ENCODE measurements at regions not wholly inside any gene's neighbourhood (a gene's known extent, or its start where the extent isn't known, plus 50 kb on each side); places are given as distances from the start of the nearest gene placed in this dataset.

- in situ Hi-C loops (cut with MboI), result no loop called here
- Histone ChIP-seq H3K36me3 (ENCODE audit: control insufficient read depth in 2 of 2, insufficient read depth in 2 of 2, low read length in 1 of 2) (no peaks in the 10 kb centered on the region), H3K27ac (ENCODE audit: control insufficient read depth, insufficient read depth) (no peak overlapping the region), H3K4me3 (no peak overlapping the region), H4K20me1 (ENCODE audit: control insufficient read depth, insufficient read depth) (no peaks in the 10 kb centered on the region), H3K4me1 (ENCODE audit: control insufficient read depth, insufficient read depth, low read length) (no peaks in the 10 kb centered on the region), H3K79me2 (ENCODE audit: control insufficient read depth, insufficient read depth, low read length) (no peaks in the 10 kb centered on the region), H3K9ac (ENCODE audit: control insufficient read depth, insufficient read depth, low read length) (no peak overlapping the region), H3K4me2 (ENCODE audit: control insufficient read depth, insufficient read depth) (no peak overlapping the region), H3K27me3 (replicated peaks in 1 of 2; ENCODE audit: control insufficient read depth in 2 of 2, insufficient read depth in 2 of 2, low read length in 1 of 2) (no peaks in the 10 kb centered on the region), H2AFZ (ENCODE audit: control insufficient read depth, low read depth, low read length) (no peak overlapping the region), H3K9me3 (replicated peaks; ENCODE audit: control insufficient read depth, insufficient read depth, low read length) (no peaks in the 10 kb centered on the region)
- DNase-seq (ENCODE audit: low read depth, low spot score) (no peak), ATAC-seq (no peak), FAIRE-seq (no peak)
- ChIA-PET RAD21 (ENCODE audit: unreplicated experiment) (no interaction called here), CTCF (no interaction called here), SMC1A (ENCODE audit: uncharacterized antibody, unreplicated experiment) (interaction anchor here (0.7 kb wide), 1 partner anchor 364 kb away, joined by 4 read pairs; no protein-coding TSS in a partner anchor), POLR2A (no interaction called here)
- intact Hi-C loops (cut with micrococcal nuclease; ENCODE audit: unreplicated experiment), result no loop called here
- TF ChIP-seq MYC (IDR thresholded peaks at IDR 0.05; ENCODE audit: insufficient read depth, insufficient read length, insufficient replicate concordance, low read length, severe bottlenecking), result no peak
- TF ChIP-seq, protein P1, sequence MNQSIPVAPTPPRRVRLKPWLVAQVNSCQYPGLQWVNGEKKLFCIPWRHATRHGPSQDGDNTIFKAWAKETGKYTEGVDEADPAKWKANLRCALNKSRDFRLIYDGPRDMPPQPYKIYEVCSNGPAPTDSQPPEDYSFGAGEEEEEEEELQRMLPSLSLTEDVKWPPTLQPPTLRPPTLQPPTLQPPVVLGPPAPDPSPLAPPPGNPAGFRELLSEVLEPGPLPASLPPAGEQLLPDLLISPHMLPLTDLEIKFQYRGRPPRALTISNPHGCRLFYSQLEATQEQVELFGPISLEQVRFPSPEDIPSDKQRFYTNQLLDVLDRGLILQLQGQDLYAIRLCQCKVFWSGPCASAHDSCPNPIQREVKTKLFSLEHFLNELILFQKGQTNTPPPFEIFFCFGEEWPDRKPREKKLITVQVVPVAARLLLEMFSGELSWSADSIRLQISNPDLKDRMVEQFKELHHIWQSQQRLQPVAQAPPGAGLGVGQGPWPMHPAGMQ (IDR thresholded peaks at IDR 0.05; ENCODE audit: borderline replicate concordance), result no peak
- BruUV-seq (replicated peaks), result no TSS peak
Measured at GRCh38 chr7:119964065-119964464, 308.9 kb upstream of the KCND2 start.

DNA sequence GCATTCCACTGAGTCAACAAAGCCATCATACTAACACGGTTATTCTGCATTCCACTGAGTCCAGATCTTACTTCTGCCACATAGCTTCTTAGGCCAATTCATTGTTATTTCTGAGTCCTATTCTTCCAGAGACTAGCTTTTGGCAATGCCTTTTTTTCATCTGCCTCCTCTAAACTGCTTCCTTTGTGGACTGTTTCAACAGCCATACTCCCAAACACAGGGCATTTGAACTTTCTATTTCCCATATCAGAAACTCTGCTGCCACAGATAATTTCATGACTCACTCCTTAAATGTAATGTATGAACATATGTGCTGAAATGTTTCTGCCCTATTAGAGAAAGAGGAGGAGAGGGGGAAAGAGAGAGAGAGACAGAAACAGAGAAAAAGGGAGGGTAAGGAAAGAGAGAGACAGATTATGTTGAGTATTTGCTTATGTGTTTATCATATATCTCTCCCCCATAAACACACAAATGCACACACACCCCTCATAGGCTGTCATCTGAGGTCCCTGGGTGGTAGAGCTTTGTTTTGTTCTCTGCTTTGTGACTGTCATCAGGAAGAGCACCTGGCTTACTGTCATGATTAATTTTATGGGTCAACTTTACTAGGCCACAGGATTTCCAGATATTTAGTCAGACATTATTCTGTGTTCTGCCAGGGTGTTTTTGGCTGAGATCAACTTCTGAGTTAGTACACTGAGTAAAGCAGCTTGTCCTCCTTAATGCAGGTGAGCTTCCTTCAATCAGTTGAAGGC, 308.0 kb upstream of the KCND2 start:
- Histone ChIP-seq H3K4me2 (ENCODE audit: control insufficient read depth, insufficient read depth) (no peak overlapping the region), H3K4me3 (no peak overlapping the region), H3K9me3 (replicated peaks; ENCODE audit: control insufficient read depth, insufficient read depth, low read length) (no peaks in the 10 kb centered on the region), H3K79me2 (ENCODE audit: control insufficient read depth, insufficient read depth, low read length) (no peaks in the 10 kb centered on the region), H2AFZ (ENCODE audit: control insufficient read depth, low read depth, low read length) (no peak overlapping the region), H3K9ac (ENCODE audit: control insufficient read depth, insufficient read depth, low read length) (no peak overlapping the region), H3K27ac (ENCODE audit: control insufficient read depth, insufficient read depth) (no peak overlapping the region), H3K4me1 (ENCODE audit: control insufficient read depth, insufficient read depth, low read length) (no peaks in the 10 kb centered on the region), H3K36me3 (ENCODE audit: control insufficient read depth in 2 of 2, insufficient read depth in 2 of 2, low read length in 1 of 2) (no peaks in the 10 kb centered on the region), H4K20me1 (ENCODE audit: control insufficient read depth, insufficient read depth) (no peaks in the 10 kb centered on the region), H3K27me3 (replicated peaks in 1 of 2; ENCODE audit: control insufficient read depth in 2 of 2, insufficient read depth in 2 of 2, low read length in 1 of 2) (no peaks in the 10 kb centered on the region)
- ChIA-PET CTCF (interaction anchor here (0.7 to 1.3 kb wide), 2 partner anchors 29 to 462 kb away, joined by 3 to 4 read pairs; no protein-coding TSS in a partner anchor), RAD21 (ENCODE audit: unreplicated experiment) (no interaction called here), SMC1A (ENCODE audit: uncharacterized antibody, unreplicated experiment) (interaction anchor here (0.8 kb wide), 1 partner anchor 525 kb away, joined by 3 read pairs; no protein-coding TSS in a partner anchor), POLR2A (no interaction called here)
- 0% methylated on average over 1 of the region's 1 CpG for WGBS (ENCODE audit: insufficient coverage, insufficient replicate concordance, low lambda C conversion rate, missing lambda C conversion rate)
- no peak for ATAC-seq
- no TSS peak for BruUV-seq (replicated peaks)
- FAIRE-seq, result no peak
- DNase-seq (ENCODE audit: low read depth, low spot score), result no peak
- in situ Hi-C loops (cut with MboI) (no loop called here), intact Hi-C loops (cut with micrococcal nuclease; ENCODE audit: unreplicated experiment) (no loop called here)
- TF ChIP-seq CHD2 (IDR thresholded peaks at IDR 0.05; ENCODE audit: borderline replicate concordance, low read depth, low read length) (no peak), MTA2 (IDR thresholded peaks at IDR 0.05; ENCODE audit: low read depth) (no peak), KAT2A (conservative IDR thresholded peaks at IDR 0.05; ENCODE audit: control insufficient read depth, low read depth, low read length) (no peak), CBX5 (IDR thresholded peaks at IDR 0.05; ENCODE audit: low read depth) (no peak), KDM1A (IDR thresholded peaks at IDR 0.05; ENCODE audit: borderline replicate concordance) (no peak), SREBF2 (IDR thresholded peaks at IDR 0.05; ENCODE audit: low read length) (no peak), RELA (IDR thresholded peaks at IDR 0.05; ENCODE audit: borderline replicate concordance, partially characterized antibody) (no peak), ESRRA (IDR thresholded peaks at IDR 0.05; ENCODE audit: low read length) (no peak)
- TF ChIP-seq, protein P2, sequence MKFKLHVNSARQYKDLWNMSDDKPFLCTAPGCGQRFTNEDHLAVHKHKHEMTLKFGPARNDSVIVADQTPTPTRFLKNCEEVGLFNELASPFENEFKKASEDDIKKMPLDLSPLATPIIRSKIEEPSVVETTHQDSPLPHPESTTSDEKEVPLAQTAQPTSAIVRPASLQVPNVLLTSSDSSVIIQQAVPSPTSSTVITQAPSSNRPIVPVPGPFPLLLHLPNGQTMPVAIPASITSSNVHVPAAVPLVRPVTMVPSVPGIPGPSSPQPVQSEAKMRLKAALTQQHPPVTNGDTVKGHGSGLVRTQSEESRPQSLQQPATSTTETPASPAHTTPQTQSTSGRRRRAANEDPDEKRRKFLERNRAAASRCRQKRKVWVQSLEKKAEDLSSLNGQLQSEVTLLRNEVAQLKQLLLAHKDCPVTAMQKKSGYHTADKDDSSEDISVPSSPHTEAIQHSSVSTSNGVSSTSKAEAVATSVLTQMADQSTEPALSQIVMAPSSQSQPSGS (IDR thresholded peaks at IDR 0.05; ENCODE audit: low read length), result no peak
